ENCODE measurements at regions not wholly inside any gene's neighbourhood (a gene's known extent, or its start where the extent isn't known, plus 50 kb on each side); places are given as distances from the start of the nearest gene placed in this dataset.

DNA sequence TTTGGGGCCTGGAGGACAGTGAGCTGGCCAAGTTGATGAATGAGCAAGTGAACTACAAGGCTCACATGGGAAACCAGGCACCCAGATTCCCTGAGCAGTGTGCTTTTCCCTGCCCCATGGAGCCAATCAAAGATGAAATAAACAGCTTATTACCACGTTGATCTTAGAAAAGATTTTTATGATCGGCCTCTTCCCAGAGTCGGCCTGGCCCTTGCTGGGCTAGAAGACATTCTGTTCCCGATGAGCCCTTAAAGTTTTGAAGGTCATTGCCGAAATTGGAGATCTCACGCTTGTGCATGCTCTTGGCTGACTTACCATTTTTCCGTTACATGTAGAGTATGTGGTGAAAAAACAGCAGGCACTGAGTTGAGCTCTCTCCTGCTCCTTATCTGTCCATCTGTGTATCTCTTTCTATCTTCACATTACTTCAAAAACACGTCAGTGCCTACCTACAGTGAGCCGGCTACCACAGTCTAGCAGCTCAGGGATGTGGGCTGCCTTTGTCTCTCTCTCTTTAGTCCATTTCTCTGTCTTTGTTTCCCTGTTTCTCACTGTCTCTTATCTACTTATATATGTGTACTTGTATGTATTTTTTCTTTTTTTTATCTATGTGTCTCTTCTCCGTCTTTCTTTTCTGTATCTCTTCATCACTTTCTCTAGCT, 248.8 kb upstream of the USP24 start:
- H2AFZ ChIP-seq, result no peak overlapping the region
- H3K4me1 ChIP-seq (replicated peaks; ENCODE audit: insufficient read depth), result peaks cover 22% of the 10 kb centered on the region
- TF ChIP-seq, protein P1, sequence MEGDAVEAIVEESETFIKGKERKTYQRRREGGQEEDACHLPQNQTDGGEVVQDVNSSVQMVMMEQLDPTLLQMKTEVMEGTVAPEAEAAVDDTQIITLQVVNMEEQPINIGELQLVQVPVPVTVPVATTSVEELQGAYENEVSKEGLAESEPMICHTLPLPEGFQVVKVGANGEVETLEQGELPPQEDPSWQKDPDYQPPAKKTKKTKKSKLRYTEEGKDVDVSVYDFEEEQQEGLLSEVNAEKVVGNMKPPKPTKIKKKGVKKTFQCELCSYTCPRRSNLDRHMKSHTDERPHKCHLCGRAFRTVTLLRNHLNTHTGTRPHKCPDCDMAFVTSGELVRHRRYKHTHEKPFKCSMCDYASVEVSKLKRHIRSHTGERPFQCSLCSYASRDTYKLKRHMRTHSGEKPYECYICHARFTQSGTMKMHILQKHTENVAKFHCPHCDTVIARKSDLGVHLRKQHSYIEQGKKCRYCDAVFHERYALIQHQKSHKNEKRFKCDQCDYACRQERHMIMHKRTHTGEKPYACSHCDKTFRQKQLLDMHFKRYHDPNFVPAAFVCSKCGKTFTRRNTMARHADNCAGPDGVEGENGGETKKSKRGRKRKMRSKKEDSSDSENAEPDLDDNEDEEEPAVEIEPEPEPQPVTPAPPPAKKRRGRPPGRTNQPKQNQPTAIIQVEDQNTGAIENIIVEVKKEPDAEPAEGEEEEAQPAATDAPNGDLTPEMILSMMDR (conservative IDR thresholded peaks at IDR 0.05), result no peak
- TF ChIP-seq EZH2 (IDR thresholded peaks at IDR 0.05; ENCODE audit: low read depth), result no peak
- no peaks in the 10 kb centered on the region for H3K36me3 ChIP-seq (ENCODE audit: low read depth)
- H3K27me3 ChIP-seq (ENCODE audit: insufficient read depth, low read depth), result no peaks in the 10 kb centered on the region
- H4K20me1 ChIP-seq (ENCODE audit: insufficient read depth), result no peaks in the 10 kb centered on the region
- no peak overlapping the region for H3K27ac ChIP-seq
- no peaks in the 10 kb centered on the region for H3K79me2 ChIP-seq (ENCODE audit: low read depth)
- POLR2A ChIA-PET (ENCODE audit: unreplicated experiment), result no interaction called here
- H3K4me2 ChIP-seq, result no peak overlapping the region
- no peaks in the 10 kb centered on the region for H3K9me2 ChIP-seq (ENCODE audit: insufficient read depth)
- H3F3A ChIP-seq (ENCODE audit: insufficient read depth, low read depth), result peaks cover 13% of the 10 kb centered on the region; the same call in 1 of the 2 replicates
- intact Hi-C loops (cut with micrococcal nuclease; ENCODE audit: unreplicated experiment), result no loop called here
- H3K4me3 ChIP-seq, result no peak overlapping the region
- BruUV-seq (replicated peaks), result no TSS peak
- DNase-seq, result no peak
- CTCF ChIA-PET, result no interaction called here
- no peaks in the 10 kb centered on the region; the same call in 1 of the 2 replicates for H3K9me3 ChIP-seq (ENCODE audit: insufficient read depth, low read depth)

DNA sequence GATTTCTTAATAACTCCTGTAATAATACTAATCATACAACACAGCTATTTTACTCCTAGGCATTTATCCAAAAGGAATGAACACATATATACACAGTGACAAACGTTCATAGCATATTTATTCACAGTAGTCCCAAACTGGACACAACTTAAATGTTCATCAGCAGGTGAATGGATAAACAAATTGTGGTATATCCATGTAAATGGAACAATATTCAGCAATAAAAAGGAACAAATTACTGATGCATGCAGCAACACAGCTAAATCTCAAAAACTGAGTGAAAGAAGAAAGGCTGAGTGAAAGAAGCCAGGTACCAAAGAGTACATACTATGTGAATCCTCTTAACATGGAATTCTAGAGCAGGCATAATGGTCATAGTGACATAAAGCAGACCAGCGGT, 242.7 kb upstream of the USP24 start:
- no TSS peak for BruUV-seq (replicated peaks)
- Histone ChIP-seq H3K9me2 (ENCODE audit: insufficient read depth) (no peaks in the 10 kb centered on the region), H3K4me1 (replicated peaks; ENCODE audit: insufficient read depth) (no peaks in the 10 kb centered on the region), H3K27me3 (ENCODE audit: insufficient read depth, low read depth) (no peaks in the 10 kb centered on the region), H3K36me3 (ENCODE audit: low read depth) (no peaks in the 10 kb centered on the region), H3K27ac (no peak overlapping the region), H3K79me2 (ENCODE audit: low read depth) (no peaks in the 10 kb centered on the region), H3F3A (ENCODE audit: insufficient read depth, low read depth) (no peaks in the 10 kb centered on the region), H2AFZ (no peak overlapping the region), H4K20me1 (ENCODE audit: insufficient read depth) (no peaks in the 10 kb centered on the region), H3K9me3 (ENCODE audit: insufficient read depth, low read depth) (peaks cover 2% of the 10 kb centered on the region), H3K4me3 (no peak overlapping the region), H3K4me2 (no peak overlapping the region)
- TF ChIP-seq EZH2 (IDR thresholded peaks at IDR 0.05; ENCODE audit: low read depth), result no peak
- TF ChIP-seq, protein P1 (conservative IDR thresholded peaks at IDR 0.05), result no peak
- DNase-seq, result no peak
- POLR2A ChIA-PET (ENCODE audit: unreplicated experiment), result no interaction called here
- intact Hi-C loops (cut with micrococcal nuclease; ENCODE audit: unreplicated experiment), result no loop called here
- CTCF ChIA-PET, result no interaction called here

DNA sequence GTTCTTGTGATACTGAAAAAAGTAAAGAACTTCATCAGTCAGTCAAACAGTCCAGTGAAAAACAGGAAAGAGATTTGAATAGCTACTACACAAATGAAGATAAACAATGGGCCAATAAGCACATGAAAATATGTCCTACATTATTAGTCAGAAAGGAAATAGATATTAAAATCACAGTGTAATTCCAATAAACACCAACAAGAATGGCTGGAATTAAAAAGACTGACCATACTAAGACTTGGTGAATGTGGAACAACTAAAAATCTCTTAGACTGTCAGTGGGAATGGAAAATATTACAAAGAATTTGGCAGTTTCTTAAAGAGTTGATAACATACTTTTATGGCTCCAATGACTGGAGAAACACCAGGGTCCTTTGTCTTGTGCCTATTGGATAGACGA, 241.8 kb upstream of the USP24 start:
- BruUV-seq (replicated peaks), result no TSS peak
- Histone ChIP-seq H3K4me3 (no peak overlapping the region), H3K9me2 (ENCODE audit: insufficient read depth) (no peaks in the 10 kb centered on the region), H2AFZ (no peak overlapping the region), H4K20me1 (ENCODE audit: insufficient read depth) (no peaks in the 10 kb centered on the region), H3K27ac (no peak overlapping the region), H3K27me3 (ENCODE audit: insufficient read depth, low read depth) (no peaks in the 10 kb centered on the region), H3K4me1 (replicated peaks; ENCODE audit: insufficient read depth) (no peaks in the 10 kb centered on the region), H3K79me2 (ENCODE audit: low read depth) (no peaks in the 10 kb centered on the region), H3K36me3 (ENCODE audit: low read depth) (no peaks in the 10 kb centered on the region), H3F3A (ENCODE audit: insufficient read depth, low read depth) (no peaks in the 10 kb centered on the region), H3K9me3 (ENCODE audit: insufficient read depth, low read depth) (peaks cover 2% of the 10 kb centered on the region; the same call in 1 of the 2 replicates), H3K4me2 (no peak overlapping the region)
- POLR2A ChIA-PET (ENCODE audit: unreplicated experiment), result no interaction called here
- CTCF ChIA-PET, result no interaction called here
- DNase-seq, result no peak
- TF ChIP-seq, protein P1 (conservative IDR thresholded peaks at IDR 0.05), result no peak
- TF ChIP-seq EZH2 (IDR thresholded peaks at IDR 0.05; ENCODE audit: low read depth), result no peak
- intact Hi-C loops (cut with micrococcal nuclease; ENCODE audit: unreplicated experiment), result no loop called here
